Muscle of leg (tissue), 3 donors: ENCODE measurements at regions not wholly inside any gene's neighbourhood (a gene's known extent, or its start where the extent isn't known, plus 50 kb on each side); places are given as distances from the start of the nearest gene placed in this dataset.

Experiments
- DNase-seq: peaks from one replicate; pipeline ENCODE4 v3.0.0; 2013
- H3K27ac ChIP-seq: one replicate; pipeline ENCODE4 v1.5.1; 2013; ENCODE audit warnings: mild to moderate bottlenecking, low read length, control low read depth
- H3K27me3 ChIP-seq: one replicate; pipeline ENCODE4 v1.6.1; 2013; ENCODE audit warnings: low read length; ENCODE audit not compliant: control insufficient read depth, insufficient read depth
- H3K36me3 ChIP-seq: one replicate; pipeline ENCODE4 v1.6.1; 2013; ENCODE audit warnings: low read length; ENCODE audit not compliant: control insufficient read depth, insufficient read depth
- H3K4me1 ChIP-seq: one replicate; pipeline ENCODE4 v1.6.1; 2013; ENCODE audit warnings: low read length; ENCODE audit not compliant: control insufficient read depth, insufficient read depth
- H3K4me3 ChIP-seq: one replicate; pipeline ENCODE4 v1.5.1; 2013; ENCODE audit warnings: low read length, control low read depth
- H3K9me3 ChIP-seq: replicated peaks from 2 replicates; pipeline ENCODE4 v1.6.1; 2013; ENCODE audit warnings: low read depth, low read length; ENCODE audit not compliant: control insufficient read depth
- WGBS: methylation state at CpG from one replicate; pipeline ENCODE4 v1.1.5; 2013; ENCODE audit warnings: missing lambda C conversion rate; ENCODE audit not compliant: insufficient coverage; 5-methylcytosine and 5-hydroxymethylcytosine counted together

GRCh38 chr15:95528920-95529319 is 801.6 kb upstream of the NR2F2 start:
- Histone ChIP-seq H3K9me3 (no peaks in the 10 kb centered on the region), H3K27ac (no peak overlapping the region), H3K36me3 (no peaks in the 10 kb centered on the region), H3K27me3 (no peaks in the 10 kb centered on the region), H3K4me3 (no peak overlapping the region), H3K4me1 (no peaks in the 10 kb centered on the region)
- no peak for DNase-seq
- WGBS, result no CpG with 5 or more reads among the region's 3 CpGs

DNA sequence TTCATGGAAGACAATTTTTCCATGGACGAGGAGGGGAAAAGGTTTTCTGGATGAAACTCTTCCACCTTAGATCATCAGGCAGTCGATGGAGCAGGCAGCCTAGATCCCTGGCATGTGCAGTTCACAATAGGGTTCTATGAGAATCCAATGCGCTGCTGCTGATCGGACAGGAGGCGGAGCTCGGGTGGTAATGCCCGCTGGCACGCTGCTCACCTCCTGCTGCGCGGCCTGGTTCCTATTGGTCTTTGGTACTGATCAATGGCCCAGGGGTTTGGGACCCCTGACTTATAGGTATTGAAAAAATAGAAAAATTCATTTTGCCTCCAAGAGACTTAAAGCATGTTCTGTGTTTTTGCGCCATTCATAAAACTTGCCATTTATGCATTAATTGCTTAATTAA is 793.9 kb upstream of the NR2F2 start:
- H3K4me1 ChIP-seq, result no peaks in the 10 kb centered on the region
- no peak overlapping the region for H3K27ac ChIP-seq
- H3K4me3 ChIP-seq, result no peak overlapping the region
- DNase-seq, result no peak
- 93% methylated on average over 8 of the region's 11 CpGs for WGBS
- no peaks in the 10 kb centered on the region for H3K36me3 ChIP-seq
- no peaks in the 10 kb centered on the region for H3K9me3 ChIP-seq
- H3K27me3 ChIP-seq, result no peaks in the 10 kb centered on the region

DNA sequence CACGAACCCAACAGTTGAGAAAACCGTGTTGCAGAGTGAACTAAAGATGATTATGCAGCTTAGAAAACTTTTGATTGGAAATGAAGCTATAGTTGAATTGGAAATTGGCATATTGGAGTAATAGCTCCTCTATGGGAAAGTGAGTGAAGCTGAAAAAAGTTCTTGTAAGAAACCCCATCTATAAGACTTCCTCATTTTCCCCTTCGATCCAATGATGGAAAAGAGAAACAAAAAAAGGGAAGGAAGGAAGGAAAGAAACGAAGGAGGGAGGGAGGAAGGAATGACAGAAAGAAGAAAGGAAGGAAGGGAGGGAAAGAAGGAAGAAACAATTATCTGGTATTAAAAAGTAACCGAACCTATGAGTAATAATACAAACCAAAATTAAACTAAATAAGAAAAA is 791.8 kb upstream of the NR2F2 start:
- Histone ChIP-seq H3K9me3 (no peaks in the 10 kb centered on the region), H3K27me3 (no peaks in the 10 kb centered on the region), H3K36me3 (no peaks in the 10 kb centered on the region), H3K4me3 (no peak overlapping the region), H3K4me1 (no peaks in the 10 kb centered on the region), H3K27ac (no peak overlapping the region)
- 93% methylated on average over 2 of the region's 5 CpGs for WGBS
- no peak for DNase-seq

DNA sequence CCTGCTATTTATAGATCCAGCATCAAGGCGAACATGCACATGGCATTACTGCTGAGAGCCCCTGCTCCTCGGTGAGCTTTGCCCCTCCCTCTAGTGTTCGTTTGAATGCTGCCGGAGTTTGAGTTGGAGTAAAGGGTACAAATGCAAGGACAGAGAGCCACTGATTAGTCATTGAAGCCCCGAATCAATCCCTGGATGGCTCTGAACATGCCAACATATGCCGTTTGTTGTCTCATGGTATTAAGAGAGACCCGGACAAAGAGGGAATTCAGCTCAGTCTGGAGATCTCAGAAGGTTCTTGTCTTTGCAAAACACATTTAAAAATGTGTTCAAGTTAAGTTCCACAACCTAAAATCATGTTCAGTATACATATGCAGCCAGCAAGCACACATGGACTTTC is 789.2 kb upstream of the NR2F2 start:
- H3K9me3 ChIP-seq, result no peaks in the 10 kb centered on the region
- no peak overlapping the region for H3K4me3 ChIP-seq
- no peak overlapping the region for H3K27ac ChIP-seq
- H3K36me3 ChIP-seq, result no peaks in the 10 kb centered on the region
- DNase-seq, result peak; percentile 16
- 59% methylated on average over 6 of the region's 7 CpGs for WGBS
- H3K27me3 ChIP-seq, result no peaks in the 10 kb centered on the region
- H3K4me1 ChIP-seq, result no peaks in the 10 kb centered on the region

DNA sequence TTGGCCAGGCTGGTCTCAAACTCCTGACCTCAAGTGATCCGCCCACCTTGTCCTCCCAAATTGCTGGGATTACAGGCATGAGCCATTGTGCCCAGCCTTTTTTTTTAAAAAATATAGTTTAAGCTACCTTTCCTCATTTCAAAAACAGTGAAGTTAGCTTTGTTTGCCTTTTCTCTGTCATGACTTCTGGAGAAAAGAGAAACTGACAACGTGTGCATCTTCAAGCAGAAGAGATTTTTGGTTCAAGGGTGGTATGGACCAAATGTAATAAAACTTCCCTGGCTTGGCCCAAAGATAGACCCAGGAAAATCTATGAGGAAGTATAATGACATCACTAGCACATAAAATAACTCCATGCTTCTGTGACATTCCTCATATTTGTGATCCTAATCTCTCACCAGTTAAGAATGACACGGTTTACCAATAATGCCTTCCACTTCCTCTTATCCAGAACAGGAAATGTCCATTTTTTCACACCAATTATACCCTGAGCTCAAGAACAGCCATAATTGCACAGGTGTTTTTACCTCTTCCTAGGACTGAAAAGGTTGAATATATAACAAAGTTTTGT is 781.2 kb upstream of the NR2F2 start:
- Histone ChIP-seq H3K27me3 (no peaks in the 10 kb centered on the region), H3K36me3 (no peaks in the 10 kb centered on the region), H3K9me3 (no peaks in the 10 kb centered on the region), H3K4me1 (no peaks in the 10 kb centered on the region), H3K4me3 (no peak overlapping the region), H3K27ac (no peak overlapping the region)
- WGBS, result no CpG with 5 or more reads among the region's 3 CpGs
- no peak for DNase-seq

DNA sequence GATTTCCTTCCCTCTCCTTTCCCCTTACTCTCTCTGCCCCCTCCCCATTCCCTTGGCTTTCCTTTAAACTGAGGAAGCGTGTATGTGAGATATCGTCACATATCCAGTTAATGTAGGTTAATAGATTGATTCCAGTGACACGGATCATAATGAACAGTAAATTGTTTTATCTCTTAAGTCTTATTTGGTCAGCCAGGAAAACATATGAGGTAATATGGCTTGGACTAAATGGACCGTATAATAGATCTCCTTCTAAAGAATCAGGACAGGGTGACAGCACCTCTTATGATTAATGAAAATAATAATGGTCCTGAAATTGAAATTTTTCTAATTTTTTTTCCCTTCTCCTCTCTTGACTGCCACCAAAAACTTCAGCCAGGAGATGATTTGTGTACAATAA is 779.8 kb upstream of the NR2F2 start:
- Histone ChIP-seq H3K4me3 (no peak overlapping the region), H3K27me3 (no peaks in the 10 kb centered on the region), H3K27ac (no peak overlapping the region), H3K36me3 (no peaks in the 10 kb centered on the region), H3K9me3 (no peaks in the 10 kb centered on the region), H3K4me1 (no peaks in the 10 kb centered on the region)
- no peak for DNase-seq
- WGBS, result no CpG with 5 or more reads among the region's 4 CpGs

DNA sequence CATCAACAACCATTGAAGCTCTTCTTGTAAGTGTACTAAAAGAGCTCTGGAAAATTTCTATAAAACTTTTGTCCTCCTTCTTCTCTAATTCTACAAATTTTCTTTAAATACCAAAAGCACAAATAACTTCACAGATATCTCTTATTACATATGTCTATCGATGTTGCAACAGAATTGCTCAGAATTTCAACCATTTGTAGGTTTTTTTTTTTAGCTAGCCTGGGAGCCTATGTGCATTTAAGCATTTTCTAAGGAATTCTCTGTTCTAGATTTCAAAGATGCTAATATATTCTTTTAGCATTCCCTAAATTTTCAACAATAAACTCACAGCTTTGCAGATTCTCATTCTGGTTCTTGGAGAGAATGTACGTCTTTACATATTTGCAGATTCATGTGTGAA is 774.3 kb upstream of the NR2F2 start:
- no peak overlapping the region for H3K27ac ChIP-seq
- H3K27me3 ChIP-seq, result no peaks in the 10 kb centered on the region
- WGBS, result no CpG with 5 or more reads among the region's 2 CpGs
- H3K4me3 ChIP-seq, result no peak overlapping the region
- no peaks in the 10 kb centered on the region for H3K4me1 ChIP-seq
- no peak for DNase-seq
- H3K9me3 ChIP-seq, result no peaks in the 10 kb centered on the region
- H3K36me3 ChIP-seq, result no peaks in the 10 kb centered on the region

DNA sequence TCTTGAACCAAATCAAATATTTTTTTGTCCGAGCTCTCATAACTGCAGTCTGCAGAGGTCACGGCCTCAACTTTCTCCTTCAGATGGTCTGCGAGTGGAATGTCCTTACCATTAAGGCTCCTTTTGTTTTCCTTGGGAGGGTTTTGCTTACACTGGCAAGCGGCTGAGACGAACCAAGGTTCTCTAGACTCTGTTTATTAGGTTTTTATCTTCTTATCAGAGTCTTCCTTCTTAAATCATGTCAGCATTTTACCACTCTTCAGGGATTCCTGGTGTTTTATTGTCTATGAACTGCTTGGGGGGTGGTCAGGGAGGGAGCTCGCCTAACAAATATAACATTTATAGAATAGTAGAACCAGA is 773.7 kb upstream of the NR2F2 start:
- WGBS, result 100% methylated on average over 1 of the region's 6 CpGs
- Histone ChIP-seq H3K27me3 (no peaks in the 10 kb centered on the region), H3K4me1 (no peaks in the 10 kb centered on the region), H3K36me3 (no peaks in the 10 kb centered on the region), H3K4me3 (no peak overlapping the region), H3K27ac (no peak overlapping the region), H3K9me3 (no peaks in the 10 kb centered on the region)
- DNase-seq, result peak; percentile 50

GRCh38 chr15:95557226-95558046 is 773.1 kb upstream of the NR2F2 start:
- DNase-seq, result peak; percentile 34
- H3K27ac ChIP-seq, result no peak overlapping the region
- no peaks in the 10 kb centered on the region for H3K27me3 ChIP-seq
- no peaks in the 10 kb centered on the region for H3K9me3 ChIP-seq
- 41% methylated on average over 5 of the region's 17 CpGs for WGBS
- H3K4me1 ChIP-seq, result no peaks in the 10 kb centered on the region
- no peak overlapping the region for H3K4me3 ChIP-seq
- H3K36me3 ChIP-seq, result no peaks in the 10 kb centered on the region

DNA sequence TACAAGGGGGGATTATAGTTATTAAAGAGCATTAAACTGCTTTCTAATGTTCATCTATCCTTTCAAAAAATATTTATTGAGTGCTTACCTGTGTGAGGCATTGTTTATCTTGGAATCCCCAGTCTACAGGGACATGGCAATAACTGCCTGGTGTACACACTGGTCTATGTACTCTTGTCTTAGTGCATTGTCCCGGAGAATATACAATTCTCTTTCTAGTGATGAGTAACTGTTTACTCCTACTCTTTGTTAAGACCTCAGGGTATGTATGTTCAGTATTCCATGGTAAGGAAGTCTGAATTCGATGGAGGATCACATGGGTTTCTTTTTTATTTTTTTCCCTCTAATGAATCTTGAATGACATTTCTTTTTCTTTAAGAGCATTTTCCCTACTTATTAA is 772.4 kb upstream of the NR2F2 start:
- H3K4me1 ChIP-seq, result no peaks in the 10 kb centered on the region
- H3K27me3 ChIP-seq, result no peaks in the 10 kb centered on the region
- no peak for DNase-seq
- H3K9me3 ChIP-seq, result no peaks in the 10 kb centered on the region
- WGBS, result no CpG with 5 or more reads among the region's 2 CpGs
- H3K27ac ChIP-seq, result no peak overlapping the region
- H3K4me3 ChIP-seq, result no peak overlapping the region
- no peaks in the 10 kb centered on the region for H3K36me3 ChIP-seq
